Dermis microvascular lymphatic vessel endothelial cell (primary cell): ENCODE measurements at regions not wholly inside any gene's neighbourhood (a gene's known extent, or its start where the extent isn't known, plus 50 kb on each side); places are given as distances from the start of the nearest gene placed in this dataset.
A peak's percentile ranks its signal among the peaks of the same experiment; 100 is the strongest.

Source experiments
- DNase-seq, 2 donors: peaks; one replicate each; pipeline versions ENCODE4 v3.0.0 to v3.0.0-alpha.2; 2010; ENCODE audit warnings: low read depth in 2 of 2

DNA sequence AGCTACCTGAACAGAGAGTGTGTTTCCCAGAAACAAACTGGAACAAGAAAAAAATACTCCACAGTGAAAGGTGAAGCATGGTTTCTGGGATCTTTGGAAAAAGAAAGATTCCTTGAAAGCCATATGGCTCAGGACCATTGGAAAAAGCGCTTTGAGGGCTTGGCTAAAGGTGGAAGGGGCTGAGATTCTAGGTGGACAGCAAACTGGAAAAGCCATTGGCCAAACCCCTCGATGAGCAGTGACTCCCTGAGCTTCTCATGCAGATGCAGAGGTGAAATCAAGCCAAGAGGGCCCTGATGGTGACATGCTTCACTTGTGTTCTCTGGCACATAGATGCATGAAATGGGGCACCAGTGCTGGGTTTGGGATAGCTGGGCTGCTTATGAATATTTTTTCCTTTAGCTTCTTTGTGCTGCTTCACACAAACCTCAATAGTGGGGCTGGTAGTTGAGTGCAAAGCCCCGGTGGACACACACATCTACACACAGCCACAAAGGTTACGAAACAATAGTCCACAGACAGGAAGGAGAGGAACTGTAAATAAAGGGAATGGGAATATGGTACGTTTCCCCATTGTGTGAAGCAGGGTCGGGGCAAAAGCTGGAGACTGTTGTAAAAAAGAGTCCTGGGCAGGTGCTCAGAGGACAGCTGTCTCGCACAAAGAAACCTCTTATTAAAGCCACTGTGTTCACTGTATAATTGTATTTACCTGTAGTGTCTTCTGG, 117.8 kb downstream of the FOXA2 start:
- no peak for DNase-seq

DNA sequence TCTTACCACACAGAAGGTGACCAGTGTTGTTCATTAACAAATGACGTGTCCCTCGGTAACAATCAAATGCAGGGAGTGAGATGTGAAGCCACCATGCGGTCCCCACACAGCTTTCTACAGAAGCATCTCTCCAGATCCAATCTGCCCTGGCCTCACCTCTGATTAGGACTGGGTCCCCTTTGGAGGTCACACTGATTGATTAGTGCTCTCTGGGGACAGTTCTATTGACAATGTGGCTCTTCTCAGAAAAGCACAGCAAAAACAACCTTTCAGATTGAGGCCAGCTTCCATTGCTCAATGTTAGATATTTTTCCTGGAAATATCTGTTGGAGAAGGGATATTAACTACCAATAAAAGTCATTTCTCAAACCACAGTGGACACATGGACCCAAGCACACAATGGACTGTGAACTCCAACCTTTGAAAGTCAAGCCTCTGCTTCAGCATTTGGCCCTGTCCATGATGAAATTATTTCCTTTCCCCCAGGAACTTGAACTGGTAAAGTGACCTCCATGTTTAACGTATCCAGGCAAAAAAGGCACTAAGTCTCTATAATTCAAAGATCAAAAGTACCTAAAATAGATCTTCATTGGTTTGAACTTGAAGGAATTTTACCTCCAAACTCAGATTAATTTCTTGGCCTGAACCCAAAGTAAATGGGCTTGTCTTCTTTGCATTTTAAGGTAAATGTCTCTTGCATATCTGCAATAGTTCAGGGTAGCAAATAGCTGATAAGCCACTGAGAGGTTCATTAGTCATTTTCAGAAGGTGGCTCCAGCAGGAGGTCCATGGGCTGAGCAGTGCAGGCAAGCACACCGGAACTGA, 118.5 kb downstream of the FOXA2 start:
- no peak for DNase-seq

DNA sequence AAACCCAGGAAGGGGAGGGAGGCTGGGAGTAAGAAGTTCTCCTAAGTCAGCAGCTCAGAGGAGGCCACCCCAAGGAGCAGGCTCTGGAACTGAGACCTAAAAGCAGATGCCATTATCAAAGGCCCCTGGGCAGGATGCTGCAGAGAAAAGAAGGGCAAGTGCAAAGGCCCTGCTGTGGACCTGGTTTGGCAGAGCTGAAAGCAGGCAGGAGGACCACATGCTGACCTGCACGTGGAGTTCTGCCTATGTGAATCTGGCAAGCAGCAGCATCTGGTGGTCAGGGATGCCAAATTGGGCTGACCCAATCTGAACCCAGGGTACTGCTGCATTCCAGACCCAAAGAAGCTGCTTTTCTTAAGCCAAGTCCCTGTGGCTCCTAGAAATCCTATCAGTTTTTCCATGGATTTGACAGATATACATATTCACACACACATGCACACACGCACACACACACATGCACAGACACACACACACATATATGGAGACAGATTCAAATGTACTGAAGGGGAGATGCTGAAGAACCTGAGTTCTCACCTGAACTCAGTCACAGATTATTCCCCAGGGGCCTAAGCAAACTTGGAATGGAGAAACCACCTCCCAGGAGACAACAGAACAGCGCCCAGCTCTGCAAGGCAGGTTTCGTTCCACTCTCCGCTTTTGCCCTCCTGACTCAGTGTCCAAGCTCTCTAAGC, 119.9 kb downstream of the FOXA2 start:
- DNase-seq: no peak

DNA sequence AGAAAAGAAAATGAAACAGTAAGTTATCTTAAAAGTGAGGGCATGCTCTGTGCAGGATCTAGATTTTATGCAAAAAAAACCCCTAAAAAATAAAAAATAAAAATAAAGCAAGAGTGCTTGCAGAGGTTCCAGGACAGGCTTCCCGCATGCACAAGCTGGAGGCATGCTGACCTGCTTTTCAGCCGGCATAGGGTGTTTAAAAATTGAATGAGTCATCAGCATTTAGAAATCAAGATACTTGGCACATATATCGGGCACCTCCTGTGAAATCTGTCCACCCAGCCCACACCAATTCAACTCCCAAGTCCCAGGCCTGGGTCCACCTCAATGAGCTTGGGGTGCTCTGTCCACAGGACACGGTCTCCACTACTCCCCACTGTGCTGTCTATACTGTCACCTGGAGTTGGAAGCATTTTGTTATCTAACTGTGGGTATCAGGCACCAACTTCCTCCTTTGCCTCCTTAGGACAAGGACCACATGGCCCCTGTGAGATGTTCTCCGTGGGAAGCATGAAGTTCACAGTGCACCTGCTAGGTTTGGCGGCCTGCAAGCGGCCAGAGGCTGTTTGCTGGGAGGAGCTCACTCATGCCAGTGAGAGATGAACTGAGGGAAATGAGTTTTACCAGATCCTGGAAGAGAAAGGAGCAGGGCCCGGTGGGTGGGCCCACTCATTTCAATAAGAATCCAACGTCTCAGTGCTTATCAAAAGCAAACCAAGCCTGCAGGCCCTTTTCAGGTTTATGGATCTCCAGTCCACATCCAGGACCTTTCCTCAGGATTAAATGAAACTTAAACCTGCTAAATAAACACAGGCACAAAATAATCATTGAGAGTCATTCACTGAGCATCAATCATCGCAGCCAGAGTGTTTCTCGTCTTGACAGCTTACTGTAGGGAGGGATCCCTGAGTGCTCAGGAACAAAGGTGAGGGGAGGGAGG, 121.1 kb downstream of the FOXA2 start:
- DNase-seq: no peak

DNA sequence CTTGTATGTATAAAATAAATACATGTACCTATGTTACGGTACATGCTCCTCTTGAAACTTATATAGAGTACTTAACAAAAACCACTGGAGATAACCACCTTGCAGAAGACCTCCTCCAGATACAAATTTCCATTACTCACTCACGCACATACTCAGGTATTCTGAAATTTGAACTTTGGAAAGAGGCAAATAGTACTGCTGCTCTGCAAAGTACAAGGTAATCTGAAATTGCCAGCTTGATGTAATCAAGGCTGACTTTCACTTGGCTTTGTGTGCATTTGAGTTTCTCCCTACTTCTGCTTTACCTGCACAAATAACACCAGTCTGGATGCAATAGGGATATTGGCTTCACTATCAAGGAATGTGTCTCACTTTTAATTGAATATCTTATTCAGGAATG, 123.6 kb downstream of the FOXA2 start:
- DNase-seq: no peak

- DNase-seq: no peak
Observed at GRCh38 chr20:22460231-22460630, 124.1 kb downstream of the FOXA2 start.

DNA sequence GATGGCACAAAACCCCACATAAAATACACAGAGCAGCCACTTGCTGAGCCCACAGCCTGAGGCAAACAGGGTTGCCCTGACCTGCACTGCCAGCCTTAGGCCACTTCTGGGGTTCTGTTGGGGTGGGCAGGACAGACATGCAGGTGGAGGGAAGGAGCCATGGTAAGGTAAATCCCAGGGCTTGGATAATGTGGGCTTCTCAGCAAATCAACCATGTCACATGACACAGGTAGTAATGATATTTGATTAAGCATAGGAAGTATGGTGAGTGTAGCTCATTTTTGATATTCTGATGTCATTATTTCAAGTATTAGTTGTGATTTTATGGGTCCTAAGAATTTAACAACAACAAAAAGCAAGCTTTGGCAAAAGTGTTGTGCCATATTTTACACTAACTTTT, 124.6 kb downstream of the FOXA2 start:
- DNase-seq: no peak

- no peak for DNase-seq
Observed at GRCh38 chr20:22456109-22456508, 128.3 kb downstream of the FOXA2 start.

- no peak for DNase-seq
Observed at GRCh38 chr20:22455259-22455658, 129.1 kb downstream of the FOXA2 start.

GRCh38 chr20:22453244-22454080, 130.9 kb downstream of the FOXA2 start:
- DNase-seq: peak; percentile 3 to 31

DNA sequence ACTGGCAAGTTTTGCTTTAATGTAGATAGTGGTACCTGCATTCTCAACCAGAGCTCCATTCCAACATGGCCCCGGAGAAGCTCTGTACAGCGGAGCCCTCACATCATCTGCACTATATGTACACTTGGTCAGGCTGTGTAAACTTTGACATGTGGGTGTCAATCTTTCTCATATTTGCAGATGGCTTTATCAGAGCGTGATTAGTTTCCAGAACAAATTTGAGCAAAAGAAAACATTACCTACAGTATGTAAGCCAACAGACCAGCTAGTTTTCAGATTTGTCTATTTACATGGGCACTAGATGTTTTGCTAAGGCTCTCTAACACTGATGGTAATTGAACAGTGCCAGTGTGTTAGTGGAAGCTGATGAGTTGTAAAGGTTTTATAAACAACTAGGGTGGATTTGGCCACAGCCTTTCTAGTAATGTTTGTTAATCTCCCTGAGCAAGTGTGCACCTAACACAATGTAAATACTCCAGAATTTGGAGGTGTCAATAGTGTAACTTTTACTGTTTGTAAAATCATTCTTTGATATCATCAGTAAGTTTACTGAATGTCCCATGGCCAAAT, 131.8 kb downstream of the FOXA2 start:
- DNase-seq: no peak

GRCh38 chr20:22450537-22450936, 133.8 kb downstream of the FOXA2 start:
- no peak for DNase-seq

GRCh38 chr20:22449188-22449973, 135.0 kb downstream of the FOXA2 start:
- DNase-seq: no peak

DNA sequence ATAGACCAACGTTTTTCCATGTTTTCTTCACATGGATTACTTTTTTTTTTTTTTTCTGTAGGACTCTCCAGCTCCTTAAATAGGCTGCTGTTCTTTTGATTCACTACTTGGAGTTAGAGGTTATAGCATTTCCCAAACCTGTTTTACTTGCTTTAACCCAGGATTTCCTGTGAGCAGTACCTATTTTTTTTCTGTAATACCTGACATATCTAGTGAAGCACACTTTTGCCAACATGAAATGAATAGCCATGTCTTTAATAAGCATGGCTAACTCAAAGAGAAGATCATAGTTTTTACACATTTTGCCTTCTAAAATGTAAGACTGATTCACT, 137.0 kb downstream of the FOXA2 start:
- no peak for DNase-seq

DNA sequence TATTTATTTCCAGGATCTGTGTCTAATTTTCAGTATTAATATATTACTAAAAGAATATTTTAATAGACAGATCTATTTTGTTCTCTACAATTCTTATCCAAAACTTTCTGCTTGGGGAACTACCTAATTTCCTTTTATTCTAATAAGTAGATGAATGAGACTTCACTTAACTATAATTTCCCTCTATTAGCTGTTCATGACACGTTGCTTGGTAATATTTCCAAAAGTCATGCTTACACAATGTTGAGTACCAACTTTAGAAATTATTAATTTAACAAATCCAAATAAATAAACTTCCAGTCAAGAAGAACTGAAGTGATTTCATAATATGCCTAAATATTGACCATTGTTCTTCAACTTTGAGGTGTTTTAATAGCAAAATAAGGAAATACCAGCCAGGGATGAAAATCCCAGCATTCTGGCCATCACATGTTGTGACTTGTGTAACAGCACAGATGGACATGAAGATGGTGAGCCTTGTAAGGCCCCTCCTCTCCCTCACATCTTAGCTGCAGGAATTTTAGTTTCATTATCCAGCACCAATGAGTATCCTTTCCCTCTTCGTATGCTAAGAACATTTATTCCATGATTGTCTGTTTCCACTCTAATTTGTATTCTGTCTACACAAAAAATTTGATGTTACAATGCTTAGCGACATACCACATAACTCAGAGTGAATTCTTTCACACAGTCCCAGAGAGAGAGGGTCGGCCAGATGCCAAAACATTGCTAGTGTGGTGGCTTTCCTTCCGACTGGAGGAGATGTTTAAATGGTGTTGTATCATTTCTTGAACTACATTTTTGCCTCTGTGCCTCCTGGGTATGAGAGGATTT, 137.5 kb downstream of the FOXA2 start:
- no peak for DNase-seq

DNA sequence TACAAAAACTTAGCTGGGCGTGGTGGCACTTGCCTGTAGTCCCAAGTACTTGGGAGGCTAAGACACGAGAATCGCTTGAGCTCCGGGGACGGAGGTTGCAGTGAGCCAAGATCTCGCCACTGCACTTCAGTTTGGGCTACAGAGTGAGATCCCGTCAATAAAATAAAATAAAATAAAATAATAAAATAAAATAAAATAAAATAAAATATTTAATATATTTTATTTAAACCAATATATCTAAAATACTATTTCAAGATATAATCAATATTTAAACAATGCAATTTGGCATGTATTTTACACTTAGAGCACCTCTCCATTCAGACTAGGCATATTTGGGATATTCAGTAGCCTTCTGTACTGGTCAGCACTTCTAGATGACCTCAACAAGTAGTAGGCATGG, 142.1 kb downstream of the FOXA2 start:
- DNase-seq: no peak

GRCh38 chr20:22438926-22439325, 145.4 kb downstream of the FOXA2 start:
- no peak for DNase-seq

GRCh38 chr20:22438346-22438745, 146.0 kb downstream of the FOXA2 start:
- DNase-seq: no peak

- DNase-seq: no peak
Observed at GRCh38 chr20:22437354-22437753, 147.0 kb downstream of the FOXA2 start.
